K562 (cell line): ENCODE measurements at regions not wholly inside any gene's neighbourhood (a gene's known extent, or its start where the extent isn't known, plus 50 kb on each side); places are given as distances from the start of the nearest gene placed in this dataset.

ENCODE experiments used
- ATAC-seq: fragments of 200-7000 bp; cut with Tn5 transposase; 3 replicates; pipeline ENCODE4 v1.9.1; 2020; ENCODE audit warnings: moderate library complexity
- BruUV-seq: library from RNA; stranded (reverse); fragments of 400-500 nt; replicated peaks from 2 replicates; lab custom pipeline; 2021; lab: Mats Ljungman, UMichigan
- CTCF ChIA-PET: fragments of 300-600 bp; formaldehyde crosslinking; extraction: SDS; loops from one replicate; lab custom pipeline; 2021; ENCODE audit warnings: low intra/inter-chr PET ratio; lab: Yijun Ruan, JAX
- POLR2A ChIA-PET: fragments of 300-600, 350-650 bp; sonication (Branson Sonifier 250); formaldehyde crosslinking; extraction: SDS; loops from one replicate; lab custom pipeline; 2021; ENCODE audit warnings: antibody characterized with exemption, inconsistent platforms; lab: Yijun Ruan, JAX
- DNase-seq, 4 experiments: peaks; one replicate each; pipeline versions ENCODE4 v3.0.0 to v3.0.0-alpha.2; 2011 to 2018; ENCODE audit warnings: low spot score in 3 of 4, mixed read lengths in 3 of 4; ENCODE audit errors: extremely low read depth in 1 of 4
- FAIRE-seq: peaks from 2 replicates; lab custom pipeline; 2011; peaks lifted over from hg19 to GRCh38; lab: Jason Lieb, UNC
- H2AFZ ChIP-seq: 2 replicates; pipeline ENCODE4 v1.6.0; 2011; ENCODE audit warnings: low read depth, low read length, control low read depth, inconsistent platforms
- H3K27ac ChIP-seq: fragments of 200-600 bp; 3 replicates; pipeline ENCODE4 v1.8.0; 2011; ENCODE audit warnings: low read depth, mild to moderate bottlenecking, control low read depth, inconsistent platforms, low read length, moderate library complexity, mixed read lengths; ENCODE audit errors: extremely low read depth
- H3K27me3 ChIP-seq, 2 experiments: fragments of 300-600 bp in 1 of 2; 2 replicates in 1 of 2; 3 replicates in 1 of 2; pipeline versions ENCODE4 v1.6.0 to v1.8.0; 2011; ENCODE audit warnings: inconsistent platforms in 2 of 2, low read length in 2 of 2, mild to moderate bottlenecking in 1 of 2, mixed read lengths in 1 of 2, moderate library complexity in 1 of 2; ENCODE audit not compliant: control insufficient read depth in 2 of 2, insufficient read depth in 2 of 2
- H3K36me3 ChIP-seq: fragments of 300-600 bp; 3 replicates; pipeline ENCODE4 v1.8.0; 2011; ENCODE audit warnings: mild to moderate bottlenecking, low read length, inconsistent platforms; ENCODE audit not compliant: control insufficient read depth, insufficient read depth
- H3K4me1 ChIP-seq, 2 experiments: fragments of 200-600 bp in 1 of 2; replicated peaks in 1 of 2; 2 replicates in 1 of 2; 3 replicates in 1 of 2; pipeline versions ENCODE4 v1.5.1 to v1.8.0; 2011; ENCODE audit warnings: inconsistent platforms in 2 of 2, low read length in 2 of 2, mild to moderate bottlenecking in 1 of 2, mixed read lengths in 1 of 2, moderate library complexity in 1 of 2; ENCODE audit not compliant: control insufficient read depth in 2 of 2, insufficient read depth in 2 of 2
- H3K4me2 ChIP-seq: 2 replicates; pipeline ENCODE4 v1.6.1; 2011; ENCODE audit warnings: low read length, control low read depth, inconsistent platforms, mixed read lengths; ENCODE audit not compliant: insufficient read depth
- H3K4me3 ChIP-seq: fragments of 200-600 bp; sonication (generic), shearing (Covaris generic); 2 replicates; pipeline ENCODE4 v1.5.1; 2016; ENCODE audit warnings: control low read depth, inconsistent platforms
- H3K79me2 ChIP-seq: fragments of 200-600 bp; 3 replicates; pipeline ENCODE4 v1.8.0; 2011; ENCODE audit warnings: low read length, inconsistent platforms; ENCODE audit not compliant: control insufficient read depth, insufficient read depth
- H3K9ac ChIP-seq, 2 experiments: 2 replicates each; pipeline versions ENCODE4 v1.6.0 to v1.6.1; 2011; ENCODE audit warnings: low read depth in 2 of 2, low read length in 2 of 2, control low read depth in 1 of 2, inconsistent platforms in 1 of 2, mild to moderate bottlenecking in 1 of 2, mixed read lengths in 1 of 2; ENCODE audit not compliant: insufficient read depth in 1 of 2
- H3K9me1 ChIP-seq: one replicate; pipeline ENCODE4 v1.6.0; 2011; ENCODE audit warnings: inconsistent platforms, mild to moderate bottlenecking, low read length, moderate library complexity; ENCODE audit not compliant: control insufficient read depth, insufficient read depth
- H3K9me3 ChIP-seq: replicated peaks from 2 replicates; pipeline ENCODE4 v1.5.1; 2011; ENCODE audit warnings: low read depth, low read length, inconsistent platforms; ENCODE audit not compliant: control insufficient read depth, insufficient read depth
- H4K20me1 ChIP-seq: replicated peaks from 2 replicates; pipeline ENCODE4 v1.6.1; 2011; ENCODE audit warnings: low read length, inconsistent platforms, mixed read lengths; ENCODE audit not compliant: control insufficient read depth, insufficient read depth
- ATF3 ChIP-seq, 2 experiments: fragments of 450-650 bp in 1 of 2; sonication (generic) in 1 of 2; formaldehyde crosslinking in 1 of 2; IDR thresholded peaks in 1 of 2; conservative IDR thresholded peaks in 1 of 2; 2 replicates each; pipeline versions ENCODE4 v1.6.1 to v1.8.1; 2016 to 2023; ENCODE audit warnings: mild to moderate bottlenecking in 2 of 2, moderate library complexity in 2 of 2, inconsistent platforms in 1 of 2, missing genetic modification reagents in 1 of 2
- HINFP ChIP-seq: fragments of 450-650 bp; conservative IDR thresholded peaks from 2 replicates; pipeline ENCODE4 v1.6.1; 2016; ENCODE audit warnings: missing genetic modification characterization, low read depth, mild to moderate bottlenecking, control low read depth, missing compliant biosample characterization
- whole genome bisulfite sequencing: fragments of 100-300 bp; shearing (Covaris generic); methylation state at CpG from one replicate; pipeline ENCODE4 v1.1.6; 2016; ENCODE audit warnings: low coverage, mixed read lengths; ENCODE audit not compliant: insufficient coverage; ENCODE audit errors: missing lambda C conversion rate; 5-methylcytosine and 5-hydroxymethylcytosine counted together
- in situ Hi-C: fragments of 300-500 bp; cut with MboI; formaldehyde crosslinking; loops from 4 replicates; pipeline ENCODE4 v1.15.0; 2018; ENCODE audit warnings: inconsistent platforms, mixed read lengths
- intact Hi-C: fragments of 100-400 bp; cut with micrococcal nuclease; formaldehyde crosslinking; loops from 2 replicates; pipeline ENCODE4 v1.14.2; 2022

GRCh38 chr4:163273203-163273602 is 59.2 kb downstream of the NPY1R start:
- DNase-seq (no peak), ATAC-seq (no peak), FAIRE-seq (no peak)
- Histone ChIP-seq H3K9ac (no peak overlapping the region), H2AFZ (peak overlapping the region; percentile 75; the same call in 1 of the 2 replicates), H3K4me1 (peaks cover 0 to 16% of the 10 kb centered on the region in 2 experiments; a peak in 3 of 5 replicates), H3K36me3 (no peaks in the 10 kb centered on the region), H3K9me3 (no peaks in the 10 kb centered on the region), H3K9me1 (no peaks in the 10 kb centered on the region), H3K27ac (no peak overlapping the region), H3K4me3 (no peak overlapping the region), H3K4me2 (no peak overlapping the region), H4K20me1 (no peaks in the 10 kb centered on the region), H3K79me2 (no peaks in the 10 kb centered on the region), H3K27me3 (no peaks in the 10 kb centered on the region; a peak in 1 of 5 replicates)
- TF ChIP-seq ATF3 (IDR thresholded peaks at IDR 0.05) (no peak), ATF3 (CRISPR knock-in tag; conservative IDR thresholded peaks at IDR 0.05) (no peak), HINFP (tag) (no peak)
- in situ Hi-C loops: no loop called here
- POLR2A ChIA-PET: no interaction called here
- WGBS: 9% methylated on average over 1 of the region's 1 CpG
- intact Hi-C loops: loop anchor here (5.0 kb wide), 1 partner anchor 76 kb away; no protein-coding TSS in a partner anchor
- CTCF ChIA-PET: no interaction called here
- no TSS peak for BruUV-seq
